ENCODE measurements at regions not wholly inside any gene's neighbourhood (a gene's known extent, or its start where the extent isn't known, plus 50 kb on each side); places are given as distances from the start of the nearest gene placed in this dataset.
"Not testable (repeated sequence)": the region's sequence is repeated elsewhere in the genome, so short reads cannot be mapped to it uniquely, and the experiment has no call there.

- DNase-seq = no peak
These were observed 1231.2 kb upstream of the ZEB2 start for GRCh38 chr2:145751155-145751554.

DNA sequence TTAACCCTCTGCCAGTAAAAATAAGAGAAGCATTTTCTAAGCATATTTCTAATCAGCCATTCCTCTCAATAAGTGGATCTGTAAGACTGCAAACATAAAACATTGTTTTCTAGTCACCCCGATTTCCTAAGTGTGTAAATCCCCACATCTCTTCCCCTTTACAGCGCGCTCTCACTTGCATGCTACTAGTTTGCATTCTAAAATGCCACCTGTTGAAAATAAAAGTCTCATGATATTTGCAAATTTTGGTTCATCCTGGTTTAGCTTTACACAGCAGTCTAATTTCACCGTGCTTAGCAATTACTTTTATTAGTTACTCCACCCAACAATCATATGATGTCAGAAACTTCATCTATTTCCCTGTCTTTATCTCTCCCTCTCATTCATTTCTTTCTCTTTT is 1230.7 kb upstream of the ZEB2 start:
- no peak for DNase-seq

DNA sequence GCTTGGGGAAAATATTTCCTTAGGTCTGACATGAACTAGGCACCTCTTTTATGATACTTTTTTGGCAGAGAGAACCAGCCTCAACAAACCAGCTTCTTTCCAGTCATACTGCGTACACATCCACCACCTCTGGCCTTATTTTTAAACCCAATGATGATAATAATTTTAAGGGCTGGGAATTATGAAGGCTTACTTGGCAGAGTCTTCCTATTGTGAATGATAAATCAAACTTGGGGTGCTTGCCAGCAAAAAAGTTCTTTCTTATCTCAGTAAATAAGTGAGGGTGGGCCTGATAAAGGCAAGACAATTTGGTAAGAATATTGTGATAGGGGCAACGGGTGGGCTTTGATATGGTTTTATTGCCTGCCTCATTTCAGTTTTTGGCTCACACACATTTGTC is 1230.2 kb upstream of the ZEB2 start:
- DNase-seq = no peak

DNA sequence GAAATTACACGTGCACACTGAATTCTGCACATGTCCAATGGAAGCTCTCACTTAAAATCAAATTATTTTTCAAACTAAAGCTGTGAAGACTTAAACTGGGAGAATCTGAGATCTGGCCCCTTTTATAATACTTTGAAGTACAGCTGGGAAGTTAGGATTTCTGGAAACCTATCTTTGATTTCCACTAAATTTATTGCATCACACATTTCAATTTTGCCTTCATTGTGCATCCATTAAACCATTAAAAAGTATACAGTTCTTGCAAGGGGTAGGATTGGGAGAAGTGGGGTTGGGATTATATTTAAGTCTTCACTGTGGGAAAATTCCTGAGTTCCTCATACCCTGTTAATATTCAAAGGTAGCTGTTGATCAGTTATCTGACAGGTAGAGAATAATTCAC is 1229.6 kb upstream of the ZEB2 start:
- no peak for DNase-seq

DNA sequence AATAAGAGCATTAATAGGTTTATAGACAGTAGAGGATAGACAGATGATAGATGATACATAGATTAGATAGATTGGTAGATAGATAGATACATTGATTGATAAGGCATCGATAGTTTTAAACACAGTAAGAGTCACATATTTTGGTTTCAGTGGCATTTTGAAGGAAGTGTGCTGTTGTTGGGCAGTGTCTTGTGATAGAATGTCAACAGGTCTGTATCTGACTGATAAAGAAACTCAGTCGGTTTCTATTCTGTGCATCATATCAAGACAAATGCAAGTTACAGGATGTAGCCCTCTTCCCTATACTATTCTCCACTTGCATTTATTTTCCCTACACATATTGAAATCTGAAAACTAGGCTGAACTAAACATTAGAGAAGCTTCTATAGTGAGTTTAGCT is 1229.0 kb upstream of the ZEB2 start:
- DNase-seq = no peak

DNA sequence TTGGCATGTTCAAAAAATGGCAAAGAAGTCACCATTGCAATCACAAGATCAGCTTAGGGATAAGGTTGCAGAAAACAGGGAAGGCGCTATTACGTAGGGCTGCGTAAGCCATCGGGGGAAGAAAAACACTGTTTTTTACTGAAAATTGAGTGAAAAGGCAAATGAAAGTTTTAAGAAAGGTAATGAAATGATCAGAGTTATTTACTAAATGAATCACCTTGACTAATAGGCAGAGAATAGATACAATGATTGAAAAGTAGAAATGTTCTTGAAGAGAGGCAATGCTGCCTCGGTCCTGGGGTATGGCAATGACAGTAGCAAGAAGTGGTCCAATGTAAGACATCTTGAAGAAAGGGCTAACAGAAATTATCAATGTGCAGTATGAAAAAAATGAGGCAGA is 1227.8 kb upstream of the ZEB2 start:
- no peak for DNase-seq

- not testable (repeated sequence) for DNase-seq
These were observed 1225.4 kb upstream of the ZEB2 start for GRCh38 chr2:145745387-145745721.

DNA sequence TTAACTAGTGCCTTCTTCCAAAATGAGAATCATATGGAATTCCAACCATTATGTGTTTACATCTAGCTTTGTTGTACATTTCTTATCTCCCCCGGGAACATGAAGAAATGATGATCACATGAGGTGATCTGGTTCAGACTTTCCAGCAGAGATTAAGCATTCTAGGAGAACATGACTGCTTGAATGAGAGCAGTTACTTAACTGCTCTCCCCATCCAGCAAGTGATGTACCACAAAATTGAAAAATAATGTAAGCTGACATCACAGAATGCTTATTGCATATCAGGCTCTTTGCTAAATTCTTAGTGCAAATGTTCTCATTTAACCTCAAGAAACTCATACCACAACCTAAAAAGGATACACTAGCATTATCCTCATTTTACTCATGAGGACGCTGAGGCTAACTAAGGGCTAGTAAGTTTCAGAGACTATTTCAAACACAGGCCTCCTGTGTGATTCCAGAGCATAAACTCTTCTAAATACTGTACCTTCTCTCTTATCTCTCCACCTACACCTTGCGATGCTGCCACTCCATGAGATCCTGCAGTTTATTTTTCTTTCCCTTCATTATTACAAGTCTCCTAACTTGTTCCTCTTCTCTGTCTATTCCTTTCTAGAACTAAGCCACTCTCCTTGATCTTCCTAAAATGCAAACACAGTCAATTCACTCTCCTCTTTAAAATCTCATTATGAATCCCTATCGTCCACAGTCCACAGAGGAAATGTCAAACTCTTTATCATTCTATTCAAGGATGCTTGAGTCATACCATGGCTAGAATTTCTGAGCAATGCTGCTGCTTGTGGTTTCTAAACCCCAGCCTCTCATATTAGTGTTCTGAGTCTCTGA is 1224.8 kb upstream of the ZEB2 start:
- DNase-seq = no peak

- DNase-seq = no peak
These were observed 1223.1 kb upstream of the ZEB2 start for GRCh38 chr2:145743011-145743410.

DNA sequence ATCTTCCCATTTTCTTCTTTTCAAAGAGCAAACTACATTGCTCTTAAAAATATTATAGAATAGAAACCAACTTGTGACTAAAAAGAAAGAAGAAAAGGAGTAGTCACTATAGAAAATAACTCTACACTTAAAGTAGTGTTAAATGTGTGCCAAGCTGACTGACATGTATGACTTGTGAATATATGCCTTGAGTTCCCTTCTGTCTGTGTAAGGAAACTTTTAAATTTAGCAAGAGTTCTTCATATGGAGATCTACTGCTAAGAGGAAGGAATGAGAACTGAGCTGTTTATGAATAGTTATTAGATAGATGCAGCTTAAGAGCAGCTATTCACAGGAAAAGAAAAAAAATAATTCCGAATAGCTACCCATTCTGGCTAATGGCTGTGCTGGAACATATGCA is 1221.7 kb upstream of the ZEB2 start:
- no peak for DNase-seq

- DNase-seq = no peak
These were observed 1221.3 kb upstream of the ZEB2 start for GRCh38 chr2:145741181-145741580.

GRCh38 chr2:145740302-145740701 is 1220.4 kb upstream of the ZEB2 start:
- no peak for DNase-seq

GRCh38 chr2:145739681-145740080 is 1219.8 kb upstream of the ZEB2 start:
- DNase-seq = no peak

DNA sequence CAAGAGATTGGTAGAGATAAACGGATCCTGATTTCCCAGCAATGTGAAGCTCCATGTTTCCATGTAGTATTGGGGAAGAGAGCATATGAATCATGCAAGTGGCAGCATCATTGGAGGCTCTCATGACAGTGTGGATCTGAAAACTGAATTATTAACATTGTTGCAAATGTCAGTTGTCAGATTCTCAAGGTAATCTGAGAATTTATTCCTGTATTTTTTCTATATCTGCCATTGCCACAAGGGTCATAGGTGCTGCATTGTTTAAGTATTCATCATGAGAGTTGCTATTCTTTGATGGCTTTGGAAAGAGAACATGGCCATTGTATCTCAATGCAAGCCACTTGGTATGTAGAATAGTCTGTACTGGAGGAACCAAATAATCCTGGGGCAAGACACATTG is 1217.0 kb upstream of the ZEB2 start:
- no peak for DNase-seq

GRCh38 chr2:145731467-145731866 is 1211.5 kb upstream of the ZEB2 start:
- DNase-seq = no peak

DNA sequence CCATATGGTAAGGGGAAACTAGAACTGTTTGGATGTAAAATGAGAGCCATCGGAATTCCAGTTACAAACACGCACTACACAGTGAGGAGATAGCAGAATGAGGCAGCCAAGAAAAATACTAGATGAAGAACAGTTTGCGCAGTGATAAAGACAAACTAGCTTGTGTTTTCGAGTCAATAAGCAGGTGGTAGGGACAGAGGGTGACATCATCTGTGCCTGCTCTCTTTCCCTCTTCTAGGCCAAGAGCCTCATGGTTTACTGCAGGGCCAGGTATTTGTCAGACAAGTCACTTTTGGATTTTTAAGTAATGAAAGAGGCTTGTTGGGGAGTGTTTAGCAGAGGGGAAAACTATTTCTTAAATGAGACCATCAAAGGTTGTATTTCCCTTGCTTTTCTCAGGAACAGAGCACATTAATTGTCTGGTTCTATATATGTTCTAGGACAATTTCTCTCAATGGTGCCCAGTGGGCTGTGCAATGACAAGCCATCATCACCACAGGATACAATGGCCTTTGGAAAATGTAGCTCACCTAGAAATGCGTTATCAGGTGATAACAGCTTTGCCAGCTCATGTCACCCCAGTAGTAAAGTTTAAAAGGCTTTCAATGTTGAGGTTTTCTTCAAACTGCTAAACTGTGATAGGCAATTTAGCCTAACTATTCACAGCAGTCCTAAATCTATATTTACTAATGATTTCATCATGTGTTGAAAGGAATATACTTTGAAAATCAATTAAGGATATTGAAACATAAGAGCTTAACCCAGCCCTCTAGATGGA is 1210.3 kb upstream of the ZEB2 start:
- peak; percentile 2 for DNase-seq

DNA sequence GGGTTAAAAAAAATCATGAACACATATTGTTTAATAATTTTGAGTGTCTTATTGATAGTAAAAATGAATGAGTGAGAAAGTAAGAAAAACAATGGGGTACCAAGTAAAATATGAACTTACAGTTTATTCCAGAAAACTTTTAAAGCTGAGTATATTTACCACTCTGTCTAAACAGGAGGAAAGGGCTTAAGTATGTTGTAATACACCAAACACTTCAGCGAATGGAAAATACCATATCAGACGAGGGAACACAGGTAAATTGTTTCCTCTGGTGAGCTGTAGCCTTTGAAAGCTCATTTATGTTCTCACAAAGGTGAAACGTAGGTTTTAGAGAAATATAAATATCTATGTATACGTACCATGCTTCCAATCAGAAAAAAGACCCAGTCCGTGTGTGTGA is 1209.6 kb upstream of the ZEB2 start:
- DNase-seq = no peak

GRCh38 chr2:145728511-145728910 is 1208.6 kb upstream of the ZEB2 start:
- no peak for DNase-seq

GRCh38 chr2:145725876-145726275 is 1206.0 kb upstream of the ZEB2 start:
- no peak for DNase-seq

DNA sequence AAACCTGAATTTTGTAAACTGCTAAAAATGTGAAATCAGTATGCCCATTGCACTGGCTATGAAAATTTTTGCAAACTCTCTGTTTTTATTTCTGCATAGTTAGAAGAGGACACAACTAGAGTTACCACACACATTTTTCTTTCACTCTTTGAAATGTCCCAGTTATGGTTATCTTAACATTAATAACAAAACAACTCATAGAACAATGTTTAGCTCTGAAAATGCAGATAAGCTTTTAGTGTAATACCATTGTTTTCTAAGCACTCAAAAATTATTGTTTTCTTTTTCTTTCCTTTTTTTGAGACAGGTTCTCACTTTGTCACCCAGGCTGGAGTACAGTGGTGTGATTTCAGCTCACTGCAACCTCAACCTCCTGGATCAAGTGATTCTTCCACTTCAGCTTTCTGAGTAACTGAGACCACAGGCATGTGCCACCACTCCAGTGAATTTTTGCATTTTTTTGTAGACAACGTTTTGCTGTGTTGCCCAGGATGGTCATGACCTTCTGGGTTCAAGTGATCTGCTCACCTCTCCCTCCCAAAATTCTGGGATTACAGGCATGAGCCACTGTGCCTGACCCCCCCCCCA is 1204.5 kb upstream of the ZEB2 start:
- DNase-seq = no peak

GRCh38 chr2:145723872-145724271 is 1204.0 kb upstream of the ZEB2 start:
- no peak for DNase-seq

DNA sequence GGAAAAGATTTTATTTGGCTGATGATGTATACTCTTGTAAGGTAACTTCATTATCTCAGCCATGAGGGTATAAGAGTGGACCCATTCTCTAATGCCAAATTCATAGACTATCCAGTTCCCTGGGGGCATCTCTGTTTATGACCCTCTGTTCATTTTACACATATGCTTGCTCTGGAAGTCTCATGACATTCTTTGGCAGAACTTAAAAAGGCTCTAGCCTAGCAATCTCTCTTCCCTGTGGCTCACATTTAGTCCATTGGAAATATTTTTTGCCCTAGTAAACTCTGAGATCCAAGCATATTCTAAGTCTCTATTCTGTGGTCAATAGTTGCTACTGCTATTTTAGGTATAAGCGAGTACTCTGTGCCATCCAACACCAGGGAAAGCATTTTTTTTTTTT is 1201.8 kb upstream of the ZEB2 start:
- no peak for DNase-seq

DNA sequence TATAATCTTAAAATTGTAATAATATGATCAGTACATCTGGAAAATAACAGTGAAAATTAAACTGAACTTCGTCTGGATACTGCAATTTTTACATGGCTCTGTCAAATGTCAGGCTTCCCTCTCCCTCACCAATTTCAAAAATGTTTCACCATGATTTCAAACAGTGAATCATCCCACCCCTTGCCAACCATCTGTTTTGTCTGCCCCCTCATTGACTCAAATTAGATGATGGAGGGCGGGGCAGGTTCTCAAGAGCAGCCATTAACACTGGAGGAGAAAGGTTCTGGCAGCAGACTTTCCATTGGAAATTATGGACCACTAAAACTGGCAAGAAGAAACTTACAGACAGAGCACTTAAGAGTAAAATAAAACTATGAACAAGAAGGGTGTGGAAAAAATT is 1195.7 kb upstream of the ZEB2 start:
- DNase-seq = no peak

GRCh38 chr2:145710303-145710702 is 1190.4 kb upstream of the ZEB2 start:
- DNase-seq = no peak

Measured in SHP77 treated with DMSO at 0.1 percent for 48 hours (cell line).